ENCODE measurements at regions not wholly inside any gene's neighbourhood (a gene's known extent, or its start where the extent isn't known, plus 50 kb on each side); places are given as distances from the start of the nearest gene placed in this dataset.
"Not testable (repeated sequence)": the region's sequence is repeated elsewhere in the genome, so short reads cannot be mapped to it uniquely, and the experiment has no call there.

DNA sequence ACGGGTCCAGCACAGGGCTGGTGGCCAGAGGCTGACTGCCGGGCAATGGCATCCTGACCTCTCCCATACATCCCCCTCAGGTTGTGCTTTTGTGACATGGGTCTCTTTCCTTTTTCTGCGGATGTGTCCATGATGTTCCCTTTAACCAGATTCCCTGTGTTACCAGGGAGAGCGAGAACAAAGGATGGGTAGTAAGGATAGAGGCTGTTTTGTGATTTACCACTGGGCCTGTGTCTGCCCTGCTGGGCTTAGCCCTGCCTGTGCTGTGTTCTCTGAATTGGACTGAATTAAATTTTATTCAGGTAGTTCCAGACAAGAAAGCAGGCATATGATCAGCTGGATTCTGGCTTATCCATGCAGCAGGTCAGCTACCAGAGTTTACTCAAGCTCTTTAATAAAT lies 301.6 kb downstream of the RWDD3 start:
- DNase-seq: no peak

DNA sequence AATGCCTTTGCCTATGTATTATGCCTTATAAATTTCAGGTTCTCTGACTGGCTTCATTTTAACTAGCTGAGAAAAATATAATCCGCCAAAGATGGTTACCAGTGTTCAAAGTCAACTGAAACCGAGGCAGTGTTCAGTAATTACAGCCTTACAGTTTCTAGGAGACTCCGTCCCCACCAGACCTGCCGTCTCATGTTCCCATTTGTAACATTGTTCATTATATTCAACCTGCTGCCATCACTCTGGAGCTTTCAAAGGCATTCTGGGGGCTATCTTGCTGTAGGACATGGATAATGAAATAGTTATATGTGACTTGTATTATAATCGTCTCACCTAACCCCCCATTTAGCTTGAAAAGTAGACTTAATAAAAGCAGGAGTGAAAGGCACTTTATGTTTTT lies 302.5 kb downstream of the RWDD3 start:
- no peak for DNase-seq

DNA sequence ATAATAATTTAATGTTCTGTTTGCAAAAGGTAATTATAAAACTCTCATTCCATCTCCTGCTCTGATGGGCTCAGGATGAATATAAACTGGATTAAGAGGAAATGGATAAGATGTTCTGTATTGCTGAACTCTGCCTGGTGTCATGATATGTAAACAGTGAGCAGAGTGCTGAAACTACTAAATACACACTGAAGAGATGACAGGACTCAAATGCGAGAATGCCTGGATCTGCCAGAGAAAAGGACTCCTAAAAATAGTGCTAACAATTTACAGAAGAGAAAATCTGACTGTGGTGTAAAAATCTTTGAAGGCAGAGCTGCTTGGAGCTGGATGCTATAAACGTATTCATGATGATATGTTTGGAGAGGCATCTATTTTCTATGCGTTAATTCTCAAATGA lies 303.2 kb downstream of the RWDD3 start:
- DNase-seq: no peak

- DNase-seq: not testable (repeated sequence)
Measured at GRCh38 chr1:95538242-95538641, 304.2 kb downstream of the RWDD3 start.

DNA sequence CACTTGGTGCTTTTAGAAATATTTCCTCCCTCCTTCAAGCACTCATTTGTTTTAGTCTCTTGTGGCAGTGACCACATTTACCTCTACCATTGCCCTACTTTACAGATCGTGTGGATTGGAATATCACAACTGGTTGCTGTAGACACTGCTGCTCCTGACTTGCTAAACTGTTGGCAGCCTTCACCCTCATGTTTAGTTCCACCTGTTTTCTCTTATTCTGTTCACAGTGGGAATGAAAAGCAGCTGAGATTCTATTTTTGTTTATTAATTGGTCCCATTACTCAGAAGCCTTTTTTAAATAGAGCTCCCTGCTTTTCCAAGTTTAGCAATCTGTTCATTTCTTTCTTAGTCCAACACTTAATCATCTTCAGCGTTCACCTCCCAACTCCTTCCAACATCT lies 308.9 kb downstream of the RWDD3 start:
- no peak for DNase-seq

DNA sequence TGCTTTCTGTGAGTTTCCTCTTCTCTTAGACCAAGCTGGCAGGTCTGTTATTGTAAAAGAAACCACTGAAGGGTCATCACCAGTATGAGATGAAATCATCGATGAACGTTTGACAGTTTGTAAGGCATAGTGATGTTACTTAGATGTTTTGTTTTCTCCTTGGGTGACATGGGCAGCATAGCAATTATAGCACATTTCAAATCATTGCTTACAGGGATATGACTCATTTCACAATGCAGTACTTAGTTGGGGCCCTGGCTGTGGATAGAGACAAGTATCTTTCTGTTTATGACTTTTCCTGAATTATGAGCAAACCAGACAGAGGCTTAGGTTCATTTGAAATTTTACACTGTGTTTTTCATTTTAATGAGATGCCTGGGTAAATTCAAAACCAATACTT lies 313.0 kb downstream of the RWDD3 start:
- DNase-seq: no peak

DNA sequence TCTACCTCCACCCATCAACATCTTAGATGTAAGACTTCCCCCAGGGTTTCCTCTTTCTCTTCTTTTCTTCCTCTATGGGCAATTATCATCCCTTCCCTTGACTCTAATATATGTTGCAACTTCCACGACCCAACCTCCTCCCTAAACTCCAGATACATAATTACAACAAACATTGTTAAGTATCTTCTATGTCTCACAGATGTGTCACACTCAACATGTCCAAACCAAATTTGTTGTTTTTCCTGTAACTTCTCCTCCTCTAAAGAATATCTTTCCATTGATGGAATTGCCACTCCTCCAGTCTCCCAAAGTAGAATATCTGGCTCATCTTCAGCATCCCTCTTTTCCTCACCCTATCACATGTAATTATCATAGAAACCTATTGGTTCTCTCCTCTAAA lies 314.2 kb downstream of the RWDD3 start:
- DNase-seq: no peak

DNA sequence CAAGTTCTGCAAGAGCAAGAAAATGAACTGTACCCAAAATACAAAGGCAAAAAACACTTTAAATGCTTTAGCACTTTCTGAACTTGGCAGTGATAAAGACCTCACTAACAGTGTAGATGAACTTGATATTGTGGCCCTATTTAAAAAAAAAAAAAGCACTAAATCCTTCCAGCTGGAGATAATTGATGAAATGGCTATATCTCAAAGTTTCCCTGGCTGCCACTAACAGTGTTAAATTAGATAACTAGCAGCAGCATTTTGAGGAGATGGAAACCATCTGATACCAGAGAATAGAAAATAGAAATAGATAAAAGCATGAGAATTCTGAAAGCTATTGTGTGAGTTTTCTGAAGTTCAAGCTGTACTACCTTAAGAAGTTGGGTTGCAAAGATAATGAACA lies 317.2 kb downstream of the RWDD3 start:
- DNase-seq: no peak

- no peak for DNase-seq
Measured at GRCh38 chr1:95553595-95553994, 319.6 kb downstream of the RWDD3 start.

DNA sequence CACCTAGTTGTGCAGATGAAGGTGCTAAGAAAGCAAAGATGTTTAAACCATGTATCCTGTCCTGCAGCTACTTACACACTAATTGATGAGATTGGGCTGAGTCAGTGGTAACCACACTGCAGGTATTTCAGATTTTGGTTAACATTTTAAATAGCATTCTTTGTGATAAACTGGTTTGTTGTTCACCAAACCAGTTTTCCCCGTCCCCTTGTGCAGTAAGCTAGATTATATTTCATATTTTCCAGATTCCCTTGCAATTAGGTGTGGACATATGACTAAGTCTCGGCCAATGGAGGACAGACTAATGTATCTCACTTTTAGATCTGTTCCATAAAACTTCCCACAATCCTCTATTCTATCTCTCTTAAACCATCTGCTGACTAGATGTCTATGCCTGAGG lies 320.4 kb downstream of the RWDD3 start:
- DNase-seq: no peak

- DNase-seq: no peak
Measured at GRCh38 chr1:95558791-95559190, 324.8 kb downstream of the RWDD3 start.

GRCh38 chr1:95561346-95561745 lies 327.3 kb downstream of the RWDD3 start:
- DNase-seq: no peak

DNA sequence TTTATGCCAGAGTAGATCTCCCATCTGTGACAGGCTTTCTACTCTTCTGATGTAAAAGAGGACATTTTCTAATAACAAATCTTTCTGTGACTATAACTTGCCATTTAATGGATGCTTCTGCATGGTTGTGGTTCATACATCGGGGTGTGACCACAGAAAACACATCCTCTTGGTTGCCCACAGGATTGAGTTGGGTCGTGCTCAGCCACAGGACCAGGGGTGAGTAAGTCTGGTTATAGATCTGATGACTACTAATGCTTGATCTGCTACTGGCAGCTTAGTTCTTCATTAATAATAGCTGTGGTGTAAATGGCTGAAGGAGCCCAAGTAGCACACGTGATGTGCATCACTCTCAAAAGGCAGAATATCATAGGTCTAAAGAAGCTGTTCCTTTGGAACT lies 328.2 kb downstream of the RWDD3 start:
- DNase-seq: no peak

- DNase-seq: no peak
Measured at GRCh38 chr1:95572002-95572401, 338.0 kb downstream of the RWDD3 start.

DNA sequence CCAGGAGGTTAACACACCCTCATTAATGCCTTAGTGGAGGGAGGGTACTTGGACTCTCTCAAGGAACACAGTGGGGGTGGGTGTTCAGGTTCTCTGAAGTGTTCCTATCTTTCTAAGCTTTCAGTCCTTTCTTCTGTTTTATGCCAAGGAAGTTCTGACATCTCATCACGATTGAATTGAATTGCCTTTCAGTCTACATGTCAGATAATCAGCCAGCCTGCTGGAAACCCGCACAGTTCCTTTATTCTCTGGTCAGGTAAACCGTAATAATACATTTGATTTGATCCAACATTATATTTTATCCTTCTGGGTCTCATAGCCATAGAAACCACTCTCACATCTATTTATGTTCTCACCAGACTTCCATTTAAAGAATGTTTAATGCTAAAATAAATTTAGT lies 339.0 kb downstream of the RWDD3 start:
- DNase-seq: no peak

GRCh38 chr1:95575291-95575690 lies 341.3 kb downstream of the RWDD3 start:
- DNase-seq: no peak

DNA sequence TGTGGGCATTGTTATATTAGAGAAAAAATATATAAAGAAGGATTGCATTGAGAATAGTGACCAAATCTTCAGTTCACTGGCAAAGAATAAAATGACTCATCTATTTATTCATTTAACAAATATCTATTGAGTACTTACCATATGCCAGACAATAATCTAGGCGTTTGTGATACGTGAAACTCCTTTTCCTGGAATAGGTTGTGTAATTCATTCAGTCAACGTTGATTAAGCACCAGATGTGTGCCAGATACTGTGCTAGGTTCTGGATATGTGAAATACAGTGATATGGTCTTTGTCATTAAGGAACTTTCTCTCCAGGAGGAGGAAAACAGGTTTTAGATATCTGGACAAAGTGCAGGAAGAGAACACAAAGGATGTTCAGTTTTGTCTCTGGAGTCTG lies 344.5 kb downstream of the RWDD3 start:
- no peak for DNase-seq

- no peak for DNase-seq
Measured at GRCh38 chr1:95582191-95582590, 348.2 kb downstream of the RWDD3 start.

DNA sequence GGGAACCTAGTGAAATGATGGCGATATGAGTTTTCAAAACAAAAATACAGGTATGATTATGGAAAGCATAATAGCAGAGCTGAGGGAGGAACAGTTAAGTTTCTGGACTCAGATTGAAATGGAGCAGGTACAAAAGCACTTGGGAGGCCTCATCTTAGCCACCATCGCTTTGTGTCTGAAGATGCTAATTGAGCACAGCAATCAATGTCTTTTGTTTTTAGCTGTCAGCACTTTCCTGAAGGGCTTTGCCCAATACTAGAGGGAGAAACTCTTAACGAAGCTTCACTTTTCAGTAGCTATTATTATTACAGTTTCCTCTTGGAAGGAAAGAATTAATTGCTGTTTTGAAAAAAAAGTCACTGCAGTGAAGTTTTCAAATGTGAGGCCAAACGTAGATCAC lies 348.7 kb downstream of the RWDD3 start:
- DNase-seq: no peak

GRCh38 chr1:95583661-95584210 lies 349.7 kb downstream of the RWDD3 start:
- DNase-seq: no peak

GRCh38 chr1:95584315-95584714 lies 350.3 kb downstream of the RWDD3 start:
- DNase-seq: no peak

- DNase-seq: no peak
Measured at GRCh38 chr1:95604771-95605170, 370.8 kb downstream of the RWDD3 start.

DNA sequence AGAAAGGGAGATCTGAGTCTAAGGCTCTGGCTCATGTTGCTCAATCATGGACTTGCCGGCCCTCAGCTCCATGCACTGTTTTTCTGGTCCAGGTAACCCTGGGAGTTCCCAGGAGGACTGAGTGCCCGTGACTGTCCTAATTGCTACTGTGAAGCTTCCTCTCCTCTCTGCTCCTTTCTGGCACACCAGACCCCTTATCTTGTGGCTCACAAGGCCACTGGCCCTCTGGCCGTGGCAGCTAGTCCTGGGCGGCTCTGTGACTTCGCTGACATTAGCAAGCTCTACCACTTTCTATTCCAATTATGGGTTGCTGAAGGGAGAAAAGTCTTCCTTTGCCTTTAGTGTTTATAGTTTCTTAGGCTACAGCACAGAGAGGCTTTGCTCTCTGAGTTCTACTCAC lies 380.2 kb downstream of the RWDD3 start:
- no peak for DNase-seq

DNA sequence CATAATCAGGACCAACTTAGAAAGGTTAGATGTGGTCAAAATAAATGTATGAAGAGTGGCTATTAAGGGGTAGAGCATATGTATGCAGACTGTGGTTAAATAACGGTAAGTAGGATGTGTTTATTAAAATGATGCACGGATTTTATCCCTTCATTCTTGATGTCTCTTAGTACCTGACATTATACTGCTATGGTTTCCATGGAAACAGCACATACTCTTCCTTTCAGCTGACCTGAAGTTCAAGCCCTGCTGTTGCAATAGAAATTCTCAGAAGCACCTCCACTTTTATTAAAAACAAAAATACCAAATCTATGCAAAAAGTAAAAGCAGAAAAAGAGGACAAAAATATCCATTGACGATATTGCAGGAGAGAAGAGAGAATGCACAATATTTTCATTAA lies 381.4 kb downstream of the RWDD3 start:
- DNase-seq: no peak

GRCh38 chr1:95620076-95620475 lies 386.1 kb downstream of the RWDD3 start:
- no peak for DNase-seq

DNA sequence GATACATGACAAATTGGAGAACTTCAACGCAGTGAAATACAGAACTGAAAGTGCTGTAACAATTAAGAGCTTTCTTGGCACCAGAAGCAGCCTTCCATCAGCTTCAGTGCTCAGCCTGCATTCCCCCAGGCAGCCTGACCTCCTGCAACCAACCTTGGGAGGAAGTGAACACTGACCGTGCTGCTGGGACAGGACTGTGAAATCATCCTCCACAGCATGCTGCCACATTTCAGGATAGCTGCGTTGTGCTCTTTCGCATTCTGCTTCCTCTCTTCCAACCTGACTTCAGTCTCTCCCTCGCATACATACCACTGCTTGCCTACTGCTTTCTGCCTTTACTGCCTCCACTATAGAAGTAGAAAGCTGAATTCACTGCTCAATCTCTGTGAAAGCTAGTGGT lies 388.6 kb downstream of the RWDD3 start:
- DNase-seq: no peak
